NCI-H524 (cell line): ENCODE measurements at regions not wholly inside any gene's neighbourhood (a gene's known extent, or its start where the extent isn't known, plus 50 kb on each side); places are given as distances from the start of the nearest gene placed in this dataset.

Experiments used
- DNase-seq, 2 experiments: peaks; one replicate each; lab custom pipeline; 2025; lab: John Stamatoyannopoulos, UW

- no peak for DNase-seq
Measured at GRCh38 chr1:5009376-5010065, 355.1 kb downstream of the AJAP1 start.

- no peak for DNase-seq
Measured at GRCh38 chr1:5005171-5005570, 350.8 kb downstream of the AJAP1 start.

GRCh38 chr1:5002676-5003075 is 348.3 kb downstream of the AJAP1 start:
- DNase-seq: peak in 1 of 2 experiments; percentile 1

- no peak for DNase-seq
Measured at GRCh38 chr1:5001466-5001865, 347.1 kb downstream of the AJAP1 start.

- DNase-seq: no peak
Measured at GRCh38 chr1:4986306-4986705, 331.9 kb downstream of the AJAP1 start.

GRCh38 chr1:4984841-4985240 is 330.4 kb downstream of the AJAP1 start:
- DNase-seq: no peak

GRCh38 chr1:4980211-4980610 is 325.8 kb downstream of the AJAP1 start:
- DNase-seq: no peak

GRCh38 chr1:4978660-4979390 is 324.4 kb downstream of the AJAP1 start:
- no peak for DNase-seq

- no peak for DNase-seq
Measured at GRCh38 chr1:4977701-4978100, 323.3 kb downstream of the AJAP1 start.

- no peak for DNase-seq
Measured at GRCh38 chr1:4976859-4977440, 322.5 kb downstream of the AJAP1 start.

GRCh38 chr1:4975856-4976255 is 321.4 kb downstream of the AJAP1 start:
- no peak for DNase-seq

- no peak for DNase-seq
Measured at GRCh38 chr1:4974981-4975685, 320.7 kb downstream of the AJAP1 start.

- DNase-seq: no peak
Measured at GRCh38 chr1:4973341-4973740, 318.9 kb downstream of the AJAP1 start.

GRCh38 chr1:4972761-4973320 is 318.4 kb downstream of the AJAP1 start:
- DNase-seq: no peak

- no peak for DNase-seq
Measured at GRCh38 chr1:4971666-4972065, 317.3 kb downstream of the AJAP1 start.

- no peak for DNase-seq
Measured at GRCh38 chr1:4970532-4970931, 316.1 kb downstream of the AJAP1 start.

- no peak for DNase-seq
Measured at GRCh38 chr1:4969556-4970129, 315.2 kb downstream of the AJAP1 start.

GRCh38 chr1:4965346-4966075 is 311.1 kb downstream of the AJAP1 start:
- no peak for DNase-seq

- no peak for DNase-seq
Measured at GRCh38 chr1:4964634-4965345, 310.4 kb downstream of the AJAP1 start.

GRCh38 chr1:4963251-4963650 is 308.8 kb downstream of the AJAP1 start:
- DNase-seq: no peak

GRCh38 chr1:4962836-4963235 is 308.4 kb downstream of the AJAP1 start:
- no peak for DNase-seq
